SK-N-SH treated with all-trans-retinoic acid at 6 μM for 48 hours (cell line): ENCODE measurements at regions not wholly inside any gene's neighbourhood (a gene's known extent, or its start where the extent isn't known, plus 50 kb on each side); places are given as distances from the start of the nearest gene placed in this dataset.
A peak's percentile ranks its signal among the peaks of the same experiment; 100 is the strongest.

Experiments
- ATAC-seq: fragments of 200-7000 bp; cut with Tn5 transposase; 3 replicates; pipeline ENCODE4 v1.9.1; 2020; ENCODE audit warnings: mild to moderate bottlenecking, moderate library complexity
- ARNTL ChIP-seq: fragments of 450-650 bp; formaldehyde crosslinking; IDR thresholded peaks from 2 replicates; pipeline ENCODE4 v1.5.0; 2020; ENCODE audit warnings: low read depth, mild to moderate bottlenecking, moderate library complexity, borderline replicate concordance
- BACH2 ChIP-seq: fragments of 250-450 bp; sonication (Bioruptor Pico); IDR thresholded peaks from 2 replicates; pipeline ENCODE4 v1.9.0; 2021; ENCODE audit warnings: mild to moderate bottlenecking, borderline replicate concordance
- CREB5 ChIP-seq: fragments of 250-450 bp; sonication (Bioruptor Pico); IDR thresholded peaks from 2 replicates; pipeline ENCODE4 v1.5.1; 2020; ENCODE audit warnings: low read depth, mild to moderate bottlenecking, moderate library complexity
- CSDC2 ChIP-seq: fragments of 250-450 bp; sonication (Bioruptor Pico); IDR thresholded peaks from 2 replicates; pipeline ENCODE4 v1.5.0; 2020; ENCODE audit warnings: mild to moderate bottlenecking, moderate library complexity
- ESRRG ChIP-seq: fragments of 250-450 bp; sonication (Bioruptor Pico); IDR thresholded peaks from 2 replicates; pipeline ENCODE4 v1.6.1; 2021; ENCODE audit warnings: mild to moderate bottlenecking
- GLIS3 ChIP-seq: fragments of 250-450 bp; sonication (Bioruptor Pico); IDR thresholded peaks from 2 replicates; pipeline ENCODE4 v1.5.0; 2020; ENCODE audit warnings: mild to moderate bottlenecking, moderate library complexity
- ISL1 ChIP-seq: fragments of 250-450 bp; sonication (Bioruptor Pico); IDR thresholded peaks from 2 replicates; pipeline ENCODE4 v2.1.2; 2022; ENCODE audit warnings: mild to moderate bottlenecking, moderate library complexity
- PATZ1 ChIP-seq: fragments of 250-450 bp; sonication (Bioruptor Pico); IDR thresholded peaks from 2 replicates; pipeline ENCODE4 v1.8.0; 2020; ENCODE audit warnings: mild to moderate bottlenecking, moderate library complexity, borderline replicate concordance
- POU6F1 ChIP-seq: fragments of 250-450 bp; sonication (Bioruptor Pico); IDR thresholded peaks from 2 replicates; pipeline ENCODE4 v1.8.0; 2021; ENCODE audit warnings: low read depth, mild to moderate bottlenecking, moderate library complexity, borderline replicate concordance
- PPARA ChIP-seq: fragments of 250-450 bp; sonication (Bioruptor Pico); IDR thresholded peaks from 2 replicates; pipeline ENCODE4 v1.5.0; 2020; ENCODE audit warnings: mild to moderate bottlenecking, borderline replicate concordance
- RARB ChIP-seq: fragments of 250-450 bp; sonication (Bioruptor Pico); IDR thresholded peaks from 2 replicates; pipeline ENCODE4 v1.8.0; 2021; ENCODE audit warnings: mild to moderate bottlenecking, moderate library complexity
- SNAI2 ChIP-seq: fragments of 250-450 bp; sonication (Bioruptor Pico); IDR thresholded peaks from 2 replicates; pipeline ENCODE4 v1.5.0; 2020; ENCODE audit warnings: mild to moderate bottlenecking, moderate library complexity
- TOX ChIP-seq: fragments of 250-450 bp; sonication (Bioruptor Pico); IDR thresholded peaks from 2 replicates; pipeline ENCODE4 v1.8.0; 2021; ENCODE audit warnings: mild to moderate bottlenecking, moderate library complexity, borderline replicate concordance
- TSHZ2 ChIP-seq: fragments of 250-450 bp; sonication (Bioruptor Pico); IDR thresholded peaks from 2 replicates; pipeline ENCODE4 v1.5.0; 2020; ENCODE audit warnings: mild to moderate bottlenecking, moderate library complexity
- ZC3H10 ChIP-seq: fragments of 250-450 bp; sonication (Bioruptor Pico); IDR thresholded peaks from 2 replicates; pipeline ENCODE4 v1.5.1; 2021; ENCODE audit warnings: mild to moderate bottlenecking, moderate library complexity
- ZFP3 ChIP-seq: fragments of 250-450 bp; sonication (Bioruptor Pico); IDR thresholded peaks from 2 replicates; pipeline ENCODE4 v1.5.0; 2020; ENCODE audit warnings: mild to moderate bottlenecking, moderate library complexity
- ZFP30 ChIP-seq: fragments of 450-650 bp; formaldehyde crosslinking; IDR thresholded peaks from 2 replicates; pipeline ENCODE4 v1.5.0; 2022; ENCODE audit warnings: mild to moderate bottlenecking, moderate library complexity
- ZNF565 ChIP-seq: fragments of 450-650 bp; formaldehyde crosslinking; conservative IDR thresholded peaks from 2 replicates; pipeline ENCODE4 v1.5.0; 2020; ENCODE audit warnings: low read depth, mild to moderate bottlenecking, moderate library complexity
- ZNF70 ChIP-seq: fragments of 450-650 bp; formaldehyde crosslinking; IDR thresholded peaks from 2 replicates; pipeline ENCODE4 v1.5.0; 2020; ENCODE audit warnings: mild to moderate bottlenecking, moderate library complexity
- ZNF8 ChIP-seq: fragments of 450-650 bp; formaldehyde crosslinking; IDR thresholded peaks from 2 replicates; pipeline ENCODE4 v1.5.0; 2020; ENCODE audit warnings: mild to moderate bottlenecking, moderate library complexity

GRCh38 chr7:80393786-80394185, 118.1 kb downstream of the GNAT3 start:
- ATAC-seq, result no peak

GRCh38 chr7:80392229-80393169, 119.4 kb downstream of the GNAT3 start:
- TF ChIP-seq RARB (CRISPR knock-in tag) (no peak), GLIS3 (CRISPR knock-in tag) (no peak), CREB5 (CRISPR knock-in tag) (no peak), ESRRG (no peak), ZFP3 (CRISPR knock-in tag) (no peak), ARNTL (CRISPR knock-in tag) (no peak), TOX (CRISPR knock-in tag) (no peak), ZNF565 (CRISPR knock-in tag) (no peak)
- TF ChIP-seq, all 23 proteins: peak for 0
- peak; percentile 84 for ATAC-seq

More at GRCh38 chr7:80393786-80394185, 118.1 kb downstream of the GNAT3 start:
- TF ChIP-seq PATZ1 (CRISPR knock-in tag), result no peak
- no peak for TF ChIP-seq BACH2

GRCh38 chr7:80387634-80388193, 124.2 kb downstream of the GNAT3 start:
- ATAC-seq, result peak; percentile 77
- TF ChIP-seq RARB (CRISPR knock-in tag) (no peak), ZFP30 (no peak), ISL1 (CRISPR knock-in tag) (no peak), POU6F1 (CRISPR knock-in tag) (no peak), GLIS3 (CRISPR knock-in tag) (no peak), ZNF8 (CRISPR knock-in tag) (no peak), ZC3H10 (CRISPR knock-in tag) (no peak), TSHZ2 (CRISPR knock-in tag) (no peak), ZNF70 (no peak), PATZ1 (CRISPR knock-in tag) (no peak), CSDC2 (CRISPR knock-in tag) (no peak), PPARA (CRISPR knock-in tag) (no peak), SNAI2 (CRISPR knock-in tag) (no peak), ZFP3 (CRISPR knock-in tag) (no peak), CREB5 (CRISPR knock-in tag) (no peak), ESRRG (no peak), ZNF565 (CRISPR knock-in tag) (no peak), TOX (CRISPR knock-in tag) (no peak)
